Posterior cingulate gyrus (tissue), 11 donors: ENCODE measurements at regions not wholly inside any gene's neighbourhood (a gene's known extent, or its start where the extent isn't known, plus 50 kb on each side); places are given as distances from the start of the nearest gene placed in this dataset.
"Not testable (repeated sequence)": the region's sequence is repeated elsewhere in the genome, so short reads cannot be mapped to it uniquely, and the experiment has no call there.

Experiments used
- DNase-seq, 10 donors: peaks; one replicate each; pipeline versions ENCODE4 v3.0.0 to v3.0.0-alpha.2; 2020 to 2021; ENCODE audit warnings: mixed read lengths in 3 of 10
- intact Hi-C: fragments of 100-400 bp; cut with DNase I; formaldehyde crosslinking; loops from one replicate; pipeline ENCODE4 v1.15.1; 2023

DNA sequence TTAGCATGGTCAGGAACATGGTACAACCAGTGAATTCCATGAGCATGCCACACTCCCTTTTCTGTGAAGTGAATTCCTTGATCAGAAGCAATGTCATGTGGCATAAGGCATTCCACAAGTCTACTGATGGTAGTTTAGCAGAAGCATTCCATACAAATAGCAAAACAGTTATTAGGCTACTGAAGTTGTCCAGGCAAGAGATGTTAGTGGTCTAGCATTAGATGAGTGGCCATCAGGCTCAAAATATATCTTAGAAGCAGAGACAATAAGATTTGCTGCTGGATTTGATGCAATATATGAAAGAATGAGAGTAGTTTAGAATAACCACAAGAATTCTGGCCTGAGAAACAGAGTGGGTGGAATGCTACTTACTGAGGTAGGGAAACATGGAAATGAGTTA is 355.3 kb upstream of the NRXN1 start:
- no peak for DNase-seq
- intact Hi-C loops, result no loop called here

DNA sequence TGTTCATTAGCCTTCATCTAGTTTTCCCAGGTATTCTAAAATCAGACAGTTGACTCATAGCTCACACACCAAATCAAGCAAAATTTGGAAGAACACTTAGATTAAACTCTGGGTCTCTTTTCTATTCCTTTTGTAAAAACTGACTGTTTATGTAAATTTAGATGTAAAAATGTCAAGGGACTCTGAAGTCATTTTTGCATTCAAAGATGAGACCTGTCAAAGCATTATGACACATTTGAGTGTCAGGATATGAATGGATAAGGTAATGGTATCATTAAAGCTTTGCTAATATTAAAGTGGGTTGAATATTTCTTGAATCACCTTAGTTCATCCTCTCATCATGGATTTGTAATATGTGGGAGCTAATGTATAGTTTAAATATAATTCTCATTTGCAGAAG is 348.1 kb upstream of the NRXN1 start:
- intact Hi-C loops, result no loop called here
- DNase-seq, result no peak

DNA sequence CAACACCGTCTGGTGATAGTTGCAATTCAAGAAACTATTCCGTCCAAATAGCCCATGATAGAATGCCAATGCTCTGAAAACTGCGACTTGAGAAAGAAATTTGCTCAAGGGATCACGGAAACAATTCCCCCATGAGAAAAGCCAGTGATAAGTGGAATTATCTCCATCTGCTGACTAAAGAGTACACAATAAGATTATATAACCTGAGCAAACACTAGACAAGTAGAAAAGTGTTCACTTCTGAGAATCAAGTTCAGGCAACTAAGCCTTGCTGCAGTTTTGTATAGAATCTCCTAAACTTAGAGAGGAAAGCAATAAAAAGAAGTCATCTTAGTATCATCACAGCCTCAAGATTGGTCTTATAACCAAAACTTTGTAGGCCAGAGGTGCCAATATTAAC is 336.3 kb upstream of the NRXN1 start:
- DNase-seq, result no peak
- intact Hi-C loops, result no loop called here

DNA sequence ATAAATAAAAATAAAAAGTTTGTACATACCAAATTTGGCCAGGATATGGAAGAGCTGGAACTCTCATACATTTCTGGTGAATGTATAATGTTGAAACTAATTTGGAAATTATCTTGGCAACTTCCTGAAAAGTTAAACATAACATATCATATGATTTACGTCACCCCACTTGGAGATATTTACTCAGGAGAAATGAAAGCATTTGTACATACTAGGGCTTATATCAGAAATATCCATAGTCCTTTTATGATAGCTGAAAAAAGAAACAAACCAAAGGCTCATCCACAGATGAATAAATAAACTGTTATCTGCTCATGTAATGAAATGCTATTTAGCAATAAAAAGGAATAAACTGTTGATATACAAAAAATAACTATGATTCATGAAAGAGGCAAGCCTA is 318.2 kb upstream of the NRXN1 start:
- intact Hi-C loops, result no loop called here
- DNase-seq, result no peak

DNA sequence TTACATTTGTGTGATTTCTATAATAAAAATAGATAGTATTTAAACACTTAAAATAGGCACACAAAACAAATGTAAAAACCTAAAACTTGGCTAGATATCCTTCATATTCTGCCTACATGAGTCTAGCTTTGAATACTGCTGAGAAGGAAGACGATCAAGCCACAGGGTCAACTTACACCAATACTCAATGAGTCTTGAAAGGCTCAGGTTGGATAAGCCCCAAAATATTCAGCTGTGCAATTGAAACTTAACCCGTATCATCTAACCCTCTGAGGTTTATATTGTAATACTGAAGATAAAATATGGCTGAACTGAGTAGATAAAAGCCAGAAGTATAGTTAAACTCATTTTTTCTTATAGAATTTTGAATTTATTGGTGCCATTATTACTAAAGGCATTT is 313.0 kb upstream of the NRXN1 start:
- DNase-seq, result no peak
- intact Hi-C loops, result no loop called here

DNA sequence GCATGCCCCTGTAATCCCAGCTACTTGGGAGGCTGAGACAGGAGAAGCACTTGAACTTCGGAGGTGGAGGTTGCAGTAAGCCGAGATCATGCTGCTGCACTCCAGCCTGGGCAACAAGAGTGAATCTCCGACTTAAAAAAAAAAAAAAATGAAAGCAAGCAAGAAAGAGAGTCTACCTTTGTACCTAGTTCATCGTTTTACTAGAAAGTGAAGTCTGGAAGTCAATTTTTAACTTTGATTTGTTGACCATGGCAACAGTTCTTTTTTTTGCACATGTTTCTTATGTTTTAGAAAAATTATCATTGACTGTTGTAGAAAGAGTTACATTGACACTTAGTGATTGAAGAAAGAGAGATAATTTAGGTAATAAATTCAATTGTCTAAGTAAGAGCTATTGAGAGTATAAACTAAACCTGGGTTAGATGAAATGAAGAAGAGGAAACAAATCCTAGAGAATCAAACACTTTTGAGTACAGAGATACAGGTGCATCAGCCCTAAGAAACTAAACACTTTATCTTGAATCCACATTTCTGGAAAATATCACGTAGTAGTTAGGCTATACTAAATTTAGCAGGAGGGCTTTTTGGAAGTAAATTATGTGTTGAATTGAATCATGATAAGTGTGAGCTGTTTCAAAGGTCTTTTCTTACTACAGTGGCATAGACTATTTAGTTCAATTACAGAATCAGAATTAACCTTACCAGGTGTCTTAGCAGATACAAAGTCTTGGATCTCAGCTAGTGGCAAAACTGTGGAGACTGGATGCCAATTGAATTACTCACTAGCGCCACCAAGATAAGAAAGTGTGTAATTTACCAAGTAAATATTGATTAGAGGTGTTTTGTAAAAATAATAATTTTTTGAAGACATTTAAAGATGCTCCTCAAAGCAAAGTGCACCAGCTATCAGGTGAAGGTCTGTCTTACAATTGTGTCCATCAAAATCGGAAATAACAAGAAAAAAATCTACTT is 303.4 kb upstream of the NRXN1 start:
- no peak for DNase-seq
- intact Hi-C loops, result no loop called here

DNA sequence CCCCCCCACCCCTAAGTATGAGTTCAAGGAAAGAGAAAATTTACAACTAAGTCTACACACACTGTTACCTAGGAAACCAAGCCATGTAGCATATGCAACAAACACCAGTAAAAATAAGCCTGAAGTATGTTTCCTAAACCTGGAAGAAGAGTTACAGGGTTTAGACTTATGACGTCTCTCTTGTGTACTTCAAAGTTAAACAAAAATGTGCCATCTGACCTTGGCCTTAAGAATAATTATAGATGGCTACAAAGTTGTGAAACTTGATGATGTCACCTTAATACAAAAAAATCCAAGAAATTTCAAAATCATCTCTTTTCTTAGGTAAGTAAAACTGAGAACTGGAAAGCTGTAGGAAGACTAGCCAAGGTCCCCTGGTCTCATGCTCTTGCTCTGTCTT is 297.6 kb upstream of the NRXN1 start:
- no peak for DNase-seq
- intact Hi-C loops, result no loop called here

DNA sequence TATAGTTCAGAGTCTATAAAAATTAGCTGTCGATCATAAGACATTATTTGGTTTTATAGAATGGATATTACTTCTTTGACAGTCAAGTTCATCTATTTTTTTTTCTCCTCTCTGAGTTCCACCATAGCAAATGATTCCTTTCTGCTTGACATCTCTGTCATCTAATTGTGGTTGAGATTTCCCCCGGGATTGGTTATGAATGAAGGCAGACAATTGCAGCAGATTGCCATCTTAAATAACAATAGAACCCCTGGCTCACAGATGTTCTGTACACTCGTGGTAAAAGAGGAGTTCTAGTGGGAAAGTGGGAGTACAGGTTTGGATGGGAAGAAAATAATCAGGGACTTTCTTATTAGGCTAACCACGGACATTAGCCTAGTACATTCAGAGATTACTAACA is 292.1 kb upstream of the NRXN1 start:
- intact Hi-C loops, result no loop called here
- no peak for DNase-seq

DNA sequence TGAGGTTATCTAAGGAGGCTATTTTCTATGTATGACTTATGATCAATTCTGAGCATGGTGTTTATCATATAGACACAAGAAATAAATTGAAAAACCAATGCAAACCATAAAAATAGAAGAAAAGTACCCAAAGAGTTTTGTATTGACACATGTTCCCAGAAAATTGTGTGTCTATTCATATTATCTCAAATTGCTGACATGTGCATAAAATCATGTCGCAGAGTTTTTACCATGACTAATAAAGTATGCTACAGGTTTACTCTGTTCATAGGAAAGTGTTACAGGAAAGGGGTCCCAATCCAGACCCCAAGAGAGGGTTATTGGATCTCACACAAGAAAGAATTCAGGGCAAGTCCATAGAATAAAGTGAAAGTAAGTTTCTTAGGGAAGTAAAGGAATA is 290.7 kb upstream of the NRXN1 start:
- intact Hi-C loops, result no loop called here
- no peak for DNase-seq

DNA sequence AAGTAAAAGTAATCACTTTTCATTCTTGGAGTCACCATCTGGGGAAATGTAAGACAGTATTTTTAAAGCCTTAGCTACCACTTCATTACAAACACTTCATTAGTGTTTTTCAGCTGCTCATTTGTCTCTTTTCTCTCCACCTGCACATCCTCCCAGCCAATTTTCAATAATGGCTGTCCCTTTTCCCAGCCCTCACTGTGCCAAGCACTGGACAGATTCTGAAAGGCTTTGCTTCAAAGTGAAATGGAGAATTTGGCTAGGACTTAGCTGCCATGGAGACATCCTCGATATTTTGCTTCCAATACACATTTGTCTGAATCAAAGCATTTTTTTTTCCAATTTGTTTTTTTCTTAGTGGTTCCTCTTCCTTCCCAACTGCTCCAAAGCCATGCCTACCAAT is 272.4 kb upstream of the NRXN1 start:
- peak in 4 of 10 donors; percentile 7 to 79 (median 36) for DNase-seq
- intact Hi-C loops, result no loop called here

DNA sequence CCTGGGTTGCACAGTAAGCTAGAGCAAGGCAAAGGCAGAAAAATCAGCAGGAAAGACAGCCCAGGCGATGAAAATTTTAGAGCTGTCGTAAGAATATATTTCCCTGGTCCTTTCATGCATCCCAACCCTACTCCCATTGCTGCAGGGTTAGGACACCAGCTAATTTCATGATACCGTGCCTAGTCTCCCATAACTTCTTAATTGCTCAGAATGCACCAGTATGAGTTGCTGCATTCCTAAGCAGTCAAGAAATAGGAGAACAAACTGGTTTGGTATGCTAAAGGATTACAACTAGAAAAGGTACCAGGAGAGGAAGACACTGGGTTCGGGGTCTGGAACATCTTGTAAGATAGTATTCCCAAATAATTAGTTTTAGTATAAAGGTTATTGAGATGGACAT is 269.4 kb upstream of the NRXN1 start:
- intact Hi-C loops, result no loop called here
- no peak for DNase-seq

DNA sequence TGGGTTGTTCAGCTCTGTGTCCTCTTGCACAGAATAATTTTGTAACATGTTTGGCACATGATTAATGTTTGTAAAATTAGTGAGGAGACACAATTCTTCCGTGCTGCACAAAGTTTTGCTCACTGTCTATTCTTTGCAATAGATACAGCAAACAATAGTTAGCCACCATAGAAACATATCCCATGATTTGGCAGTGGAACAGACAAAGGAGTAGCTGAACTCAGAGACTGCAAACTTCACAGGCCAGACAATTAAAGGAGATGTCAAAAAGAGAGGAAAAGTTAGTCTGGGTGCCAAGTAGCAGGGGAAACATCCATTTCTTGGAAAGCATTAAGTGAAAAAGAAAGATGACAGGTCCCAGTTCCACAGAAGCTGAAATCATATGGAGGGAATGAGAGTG is 267.4 kb upstream of the NRXN1 start:
- intact Hi-C loops, result no loop called here
- DNase-seq, result no peak

DNA sequence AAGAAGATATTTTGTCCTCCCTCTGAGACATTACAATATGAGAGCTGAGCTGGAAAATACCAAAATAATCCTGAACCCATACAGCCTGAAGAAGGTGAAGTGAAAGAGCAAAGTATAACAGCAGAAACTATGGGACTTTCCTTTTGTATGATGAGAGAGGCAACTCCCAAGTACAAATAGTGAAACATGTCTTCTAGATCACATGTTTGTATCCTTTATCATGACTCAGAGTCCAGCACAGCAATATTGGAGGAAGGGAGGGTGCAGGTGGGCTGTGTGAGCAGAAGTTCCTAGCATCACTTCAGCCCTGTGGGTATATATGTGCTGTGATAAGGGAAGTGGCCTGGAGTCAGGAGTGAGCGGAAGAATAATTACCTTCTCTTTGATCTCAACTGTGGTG is 265.6 kb upstream of the NRXN1 start:
- DNase-seq, result no peak
- intact Hi-C loops, result no loop called here

DNA sequence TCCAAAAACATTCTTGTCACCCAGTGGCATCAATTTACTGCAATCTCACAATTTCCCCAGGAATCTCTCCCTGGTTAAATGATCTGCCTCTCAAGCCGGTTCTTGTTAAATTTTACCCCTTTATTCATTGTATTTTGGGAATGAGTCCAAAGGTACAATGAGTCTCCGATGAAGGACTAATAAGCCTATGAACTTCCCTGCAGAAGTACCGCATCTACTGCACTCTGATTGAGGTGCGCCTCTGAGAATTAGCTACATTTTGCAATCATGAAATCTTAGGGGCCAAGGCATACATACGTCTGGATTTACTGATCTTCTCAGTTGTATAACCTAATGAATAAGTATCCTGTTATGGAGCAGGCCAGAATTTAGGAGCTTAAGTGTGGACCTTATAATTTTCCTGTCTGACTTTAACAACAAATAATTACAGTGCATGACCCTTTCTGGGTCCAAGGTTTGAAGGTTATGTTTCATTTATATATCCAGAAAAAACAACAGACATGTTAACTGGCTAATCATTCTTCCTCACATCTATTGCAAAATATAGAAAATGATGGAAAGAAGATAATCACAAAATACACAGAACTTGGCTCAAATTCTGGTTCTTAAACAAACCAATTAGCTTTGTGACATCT is 261.8 kb upstream of the NRXN1 start:
- intact Hi-C loops, result no loop called here
- DNase-seq, result no peak

DNA sequence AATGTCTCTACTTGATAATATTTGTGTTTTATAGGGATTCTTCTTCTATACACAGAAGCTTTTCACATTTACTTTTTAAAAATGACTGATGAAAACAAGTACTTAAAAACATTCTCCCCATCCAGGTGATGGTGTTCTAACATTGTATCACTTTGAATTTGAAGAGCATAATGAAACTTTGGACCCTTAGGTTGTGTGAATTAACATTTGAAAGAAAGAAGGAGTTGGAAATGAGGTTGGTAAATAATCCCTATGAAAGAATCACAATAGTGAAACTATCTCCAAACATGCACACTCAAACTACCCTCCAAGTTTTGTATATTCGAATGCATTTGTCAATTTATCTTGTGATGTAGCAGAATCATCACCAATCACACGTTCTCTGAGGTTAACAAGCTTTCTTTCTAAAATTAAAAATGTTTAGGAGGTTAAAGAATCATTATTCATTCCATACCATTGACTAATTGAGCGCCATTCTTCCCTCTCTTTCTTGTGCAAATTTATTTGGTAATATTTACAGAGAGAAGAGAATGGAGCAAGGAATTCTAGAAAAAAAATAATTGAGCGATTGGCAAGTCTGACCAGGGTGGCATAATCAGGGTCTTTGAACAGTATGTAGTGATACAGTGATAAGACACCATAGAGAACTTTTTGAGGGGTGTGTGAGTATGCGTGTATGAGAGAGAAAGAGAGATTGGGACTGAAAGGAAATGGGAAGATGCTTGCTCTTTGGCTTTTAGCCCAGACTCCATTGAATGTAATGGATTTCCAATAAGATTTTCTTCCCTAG is 260.0 kb upstream of the NRXN1 start:
- intact Hi-C loops, result no loop called here
- DNase-seq, result no peak

DNA sequence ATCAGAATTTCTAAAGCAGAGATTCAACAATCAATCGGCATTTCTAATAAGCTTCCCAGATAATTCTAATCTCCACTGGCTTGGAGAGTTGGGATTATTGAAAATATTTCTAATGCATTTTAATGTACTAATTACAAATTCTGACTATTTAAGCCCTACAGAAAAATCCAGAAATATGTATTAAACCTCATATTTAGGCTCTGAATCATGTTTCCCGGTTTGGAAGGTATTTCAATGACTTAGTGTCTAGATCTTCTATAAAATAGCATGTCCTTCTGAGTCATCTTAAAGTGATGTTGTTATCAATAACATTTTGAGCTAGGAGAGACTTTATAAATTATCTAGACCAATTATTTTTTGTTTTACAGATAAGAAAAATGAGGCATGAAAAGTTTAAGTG is 258.8 kb upstream of the NRXN1 start:
- intact Hi-C loops, result no loop called here
- no peak for DNase-seq

DNA sequence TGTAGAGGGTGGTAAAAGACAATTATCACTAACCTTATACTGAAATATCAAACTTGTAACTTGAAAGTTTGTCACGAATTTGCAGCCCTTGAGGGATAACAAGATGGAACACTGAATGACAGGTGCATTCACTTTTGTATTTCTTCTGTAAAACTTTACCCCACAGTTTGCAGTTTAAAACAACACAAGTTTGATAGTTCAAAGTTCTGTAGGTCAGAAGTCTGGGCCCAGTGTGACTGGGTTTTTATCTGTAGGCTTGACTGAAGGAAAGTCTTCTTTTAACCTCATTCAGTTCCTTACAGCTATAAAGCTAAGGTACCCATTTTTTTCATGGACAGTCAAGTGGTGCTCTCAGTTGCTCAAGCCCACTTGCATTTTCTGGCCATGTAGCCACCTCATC is 257.1 kb upstream of the NRXN1 start:
- intact Hi-C loops, result no loop called here
- no peak for DNase-seq

DNA sequence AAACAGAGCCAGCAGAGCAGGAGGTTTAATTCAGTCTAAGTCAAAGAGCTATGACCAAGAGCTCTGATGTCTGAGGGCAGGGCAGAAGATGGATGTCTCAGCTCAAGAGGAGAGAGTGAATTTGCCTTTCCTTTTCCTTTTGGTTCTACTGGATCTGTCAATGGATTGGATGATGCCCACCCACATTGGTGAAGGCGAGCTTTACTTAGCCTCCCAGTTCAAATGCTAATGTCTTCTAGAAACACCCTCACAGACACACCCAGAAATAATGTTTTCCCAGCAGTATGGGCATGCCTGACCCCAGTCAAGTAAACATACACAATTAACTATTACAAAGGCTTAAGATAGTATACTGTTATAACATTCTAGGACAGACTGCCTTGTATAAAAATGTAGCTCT is 236.3 kb upstream of the NRXN1 start:
- no peak for DNase-seq
- intact Hi-C loops, result no loop called here

DNA sequence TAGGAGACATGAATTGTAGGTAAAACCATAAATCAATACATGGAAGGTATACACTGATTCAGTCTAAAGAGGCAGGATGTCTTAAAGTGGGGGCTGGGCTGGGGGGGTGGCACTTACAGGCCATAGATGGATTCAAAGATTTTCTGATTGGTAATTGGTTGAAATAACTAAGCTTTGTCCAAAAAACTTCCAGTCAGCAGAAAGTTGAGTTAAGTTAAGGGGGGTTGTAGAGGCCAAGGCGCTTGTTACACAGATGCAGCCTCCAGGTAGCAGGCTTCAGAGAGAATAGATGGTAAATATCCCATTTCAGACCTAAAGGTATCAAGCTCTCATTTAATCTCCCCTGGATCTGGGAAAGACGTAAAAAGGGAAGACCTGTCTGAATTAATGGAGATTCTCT is 233.6 kb upstream of the NRXN1 start:
- intact Hi-C loops, result no loop called here
- no peak for DNase-seq

DNA sequence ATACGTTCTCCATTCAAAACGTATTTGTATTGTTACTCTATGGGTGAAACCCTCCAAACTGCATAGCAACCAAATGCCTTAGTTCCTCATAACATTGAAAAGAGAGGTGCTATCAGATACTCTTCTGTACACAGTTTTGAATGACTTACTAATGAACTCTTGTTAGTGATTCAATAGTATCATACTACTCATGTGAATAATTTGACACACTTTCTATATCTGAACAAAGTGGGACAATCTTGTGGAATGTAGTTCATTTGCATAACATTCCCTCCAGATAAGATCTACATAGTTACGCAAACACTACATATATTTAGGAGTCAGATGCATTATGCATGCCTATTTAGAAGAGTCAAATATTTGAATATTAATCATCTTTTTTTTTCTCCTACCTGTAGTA is 232.0 kb upstream of the NRXN1 start:
- intact Hi-C loops, result no loop called here
- no peak for DNase-seq

DNA sequence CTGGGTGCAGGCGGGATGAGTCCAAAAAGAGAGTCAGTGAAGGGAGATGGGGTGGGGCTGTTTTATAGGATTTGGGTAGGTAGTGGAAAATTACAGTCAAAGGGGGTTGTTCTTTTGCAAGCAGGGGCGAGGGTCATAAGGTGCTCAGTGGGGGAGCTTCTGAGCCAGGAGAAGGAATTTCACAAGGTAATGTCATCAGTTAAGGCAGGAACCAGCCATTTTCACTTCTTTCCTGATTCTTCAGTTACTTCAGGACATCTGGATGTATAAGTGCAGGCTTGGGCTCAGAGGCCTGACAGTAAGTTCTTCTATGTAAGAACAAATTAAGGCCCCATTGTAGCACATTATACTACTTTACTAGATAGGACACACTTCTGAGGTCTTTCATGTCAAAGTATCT is 231.2 kb upstream of the NRXN1 start:
- intact Hi-C loops, DNase-seq: not testable (repeated sequence)
